A673 (cell line): ENCODE measurements at regions not wholly inside any gene's neighbourhood (a gene's known extent, or its start where the extent isn't known, plus 50 kb on each side); places are given as distances from the start of the nearest gene placed in this dataset.

ENCODE experiments used
- CTCF ChIP-seq: fragments of 300-800, 200-600 bp; sonication (generic); conservative IDR thresholded peaks from 2 replicates; pipeline ENCODE4 v1.5.1; 2017; ENCODE audit warnings: low read depth, mild to moderate bottlenecking, antibody characterized with exemption, low read length, moderate library complexity, mixed read lengths
- EZH2 ChIP-seq: fragments of 200-600 bp; sonication (generic); IDR thresholded peaks from 2 replicates; pipeline ENCODE4 v1.6.1; 2017; ENCODE audit warnings: borderline replicate concordance, low read depth, mild to moderate bottlenecking, mixed read lengths, antibody characterized with exemption, low read length; ENCODE audit not compliant: poor library complexity, severe bottlenecking

- peak; percentile 58 for TF ChIP-seq CTCF
- no peak for TF ChIP-seq EZH2
Measured at GRCh38 chr4:128565565-128566186, 243.8 kb upstream of the JADE1 start.
